HepG2 (cell line): ENCODE measurements at regions not wholly inside any gene's neighbourhood (a gene's known extent, or its start where the extent isn't known, plus 50 kb on each side); places are given as distances from the start of the nearest gene placed in this dataset.

Experiments used
- ATAC-seq: fragments of 200-7000 bp; cut with Tn5 transposase; 3 replicates; pipeline ENCODE4 v1.9.1; 2020; ENCODE audit warnings: mild to moderate bottlenecking, moderate library complexity
- BruUV-seq: library from RNA; stranded (reverse); fragments of 400-500 nt; replicated peaks from 2 replicates; lab custom pipeline; 2021; lab: Mats Ljungman, UMichigan
- CTCF ChIA-PET: fragments of 300-600 bp; formaldehyde crosslinking; extraction: SDS; loops from one replicate; lab custom pipeline; 2021; ENCODE audit warnings: low total read pairs, inconsistent platforms, low intra/inter-chr PET ratio; lab: Yijun Ruan, JAX
- POLR2A ChIA-PET: fragments of 350-600 bp; sonication (Branson Sonifier 250); formaldehyde crosslinking; loops from one replicate; lab custom pipeline; 2020; ENCODE audit warnings: antibody characterized with exemption, inconsistent platforms; lab: Yijun Ruan, JAX
- DNase-seq: peaks from one replicate; pipeline ENCODE4 v3.0.0-alpha.2; 2015; ENCODE audit warnings: low spot score
- FAIRE-seq: peaks from 3 replicates; lab custom pipeline; 2011; peaks lifted over from hg19 to GRCh38; lab: Jason Lieb, UNC
- H2AFZ ChIP-seq: one replicate; pipeline ENCODE4 v1.6.1; 2011; ENCODE audit warnings: low read length, inconsistent platforms
- H3K27ac ChIP-seq: fragments of 300-600 bp; 3 replicates; pipeline ENCODE4 v1.8.0; 2011; ENCODE audit warnings: mixed run types, mild to moderate bottlenecking, mixed read lengths, low read length, inconsistent platforms; ENCODE audit not compliant: insufficient read depth; ENCODE audit errors: extremely low read length
- H3K27me3 ChIP-seq, 2 experiments: fragments of 200-600 bp in 1 of 2; 2 replicates in 1 of 2; 3 replicates in 1 of 2; pipeline versions ENCODE4 v1.6.0 to v1.8.0; 2011; ENCODE audit warnings: low read length in 2 of 2, mild to moderate bottlenecking in 2 of 2, moderate library complexity in 2 of 2, inconsistent platforms in 1 of 2; ENCODE audit not compliant: insufficient read depth in 2 of 2, control insufficient read depth in 1 of 2
- H3K36me3 ChIP-seq, 2 experiments: fragments of 200-600 bp in 1 of 2; replicated peaks in 1 of 2; 2 replicates in 1 of 2; 3 replicates in 1 of 2; pipeline versions ENCODE4 v1.5.1 to v1.8.0; 2011; ENCODE audit warnings: low read length in 2 of 2, inconsistent platforms in 1 of 2; ENCODE audit not compliant: insufficient read depth in 2 of 2, control insufficient read depth in 1 of 2
- H3K4me1 ChIP-seq: 2 replicates; pipeline ENCODE4 v1.5.1; 2012; ENCODE audit warnings: low read length, inconsistent platforms; ENCODE audit not compliant: insufficient read depth
- H3K4me2 ChIP-seq: 2 replicates; pipeline ENCODE4 v1.6.0; 2011; ENCODE audit warnings: low read depth, low read length, inconsistent platforms
- H3K4me3 ChIP-seq, 3 experiments: fragments of 200-600 bp in 1 of 3; sonication (generic), shearing (Covaris generic) in 1 of 3; replicated peaks in 1 of 3; 2 replicates each; pipeline ENCODE4 v1.5.1; 2011 to 2016; ENCODE audit warnings: low read length in 3 of 3, inconsistent platforms in 2 of 3, low read depth in 2 of 3, mild to moderate bottlenecking in 2 of 3, control low read depth in 1 of 3, mixed read lengths in 1 of 3; ENCODE audit not compliant: insufficient read depth in 1 of 3
- H3K79me2 ChIP-seq: one replicate; pipeline ENCODE4 v1.6.1; 2011; ENCODE audit warnings: low read length, inconsistent platforms; ENCODE audit not compliant: insufficient read depth
- H3K9ac ChIP-seq: 2 replicates; pipeline ENCODE4 v1.6.0; 2011; ENCODE audit warnings: mild to moderate bottlenecking, low read depth, low read length, inconsistent platforms; ENCODE audit not compliant: insufficient read depth
- H3K9me3 ChIP-seq: 2 replicates; pipeline ENCODE4 v1.5.1; 2012; ENCODE audit warnings: mild to moderate bottlenecking, low read length
- H4K20me1 ChIP-seq: 2 replicates; pipeline ENCODE4 v1.6.0; 2011; ENCODE audit warnings: inconsistent platforms, mild to moderate bottlenecking, low read length, moderate library complexity; ENCODE audit not compliant: insufficient read depth
- CCDC6 ChIP-seq: sonication (generic); formaldehyde crosslinking; IDR thresholded peaks from 2 replicates; pipeline ENCODE4 v1.8.1; 2022; ENCODE audit warnings: mild to moderate bottlenecking, missing genetic modification reagents, moderate library complexity
- GLI4 ChIP-seq: sonication (generic); formaldehyde crosslinking; IDR thresholded peaks from 2 replicates; pipeline ENCODE4 v1.5.1; 2020; ENCODE audit warnings: missing genetic modification reagents, mild to moderate bottlenecking, moderate library complexity, borderline replicate concordance
- PRDM15 ChIP-seq: sonication (generic); formaldehyde crosslinking; IDR thresholded peaks from 2 replicates; pipeline ENCODE4 v1.4.0; 2020; ENCODE audit warnings: missing genetic modification reagents
- TBL1XR1 ChIP-seq: fragments of 150-350 bp; IDR thresholded peaks from 2 replicates; pipeline ENCODE4 v1.6.1; 2014; ENCODE audit warnings: borderline replicate concordance, low read length; ENCODE audit not compliant: partially characterized antibody
- TEAD2 ChIP-seq: sonication (generic); formaldehyde crosslinking; IDR thresholded peaks from 2 replicates; pipeline ENCODE4 v1.9.0; 2021; ENCODE audit warnings: missing genetic modification reagents
- U2AF1 ChIP-seq: fragments of 200-400 bp; formaldehyde crosslinking; optimal IDR thresholded peaks from 2 replicates; pipeline ENCODE3; 2017; ENCODE audit warnings: mild to moderate bottlenecking, low read depth, low read length
- YEATS4 ChIP-seq: sonication (generic); formaldehyde crosslinking; IDR thresholded peaks from 2 replicates; pipeline ENCODE4 v1.4.0; 2020; ENCODE audit warnings: missing genetic modification reagents, borderline replicate concordance
- ZBTB1 ChIP-seq: sonication (generic); formaldehyde crosslinking; IDR thresholded peaks from 2 replicates; pipeline ENCODE4 v1.4.0; 2020; ENCODE audit warnings: missing genetic modification reagents, borderline replicate concordance
- ZEB1 ChIP-seq: IDR thresholded peaks from 2 replicates; pipeline ENCODE4 v1.6.1; 2012; ENCODE audit warnings: mild to moderate bottlenecking, low read depth, inconsistent platforms; ENCODE audit not compliant: insufficient replicate concordance
- ZMYM3 ChIP-seq: sonication (generic); formaldehyde crosslinking; IDR thresholded peaks from 2 replicates; pipeline ENCODE4 v1.5.1; 2020; ENCODE audit warnings: mild to moderate bottlenecking, missing genetic modification reagents
- ZNF124 ChIP-seq: sonication (generic); formaldehyde crosslinking; IDR thresholded peaks from 2 replicates; pipeline ENCODE4 v1.4.0; 2020; ENCODE audit warnings: missing genetic modification reagents
- ZNF33A ChIP-seq: sonication (generic); formaldehyde crosslinking; IDR thresholded peaks from 2 replicates; pipeline ENCODE4 v1.5.1; 2020; ENCODE audit warnings: missing genetic modification reagents, mild to moderate bottlenecking, moderate library complexity, borderline replicate concordance
- ZNF562 ChIP-seq: sonication (generic); formaldehyde crosslinking; IDR thresholded peaks from 2 replicates; pipeline ENCODE4 v1.8.0; 2022; ENCODE audit warnings: missing genetic modification reagents, borderline replicate concordance
- ZNF878 ChIP-seq: sonication (generic); formaldehyde crosslinking; IDR thresholded peaks from 2 replicates; pipeline ENCODE4 v1.8.1; 2023; ENCODE audit warnings: mild to moderate bottlenecking, missing genetic modification reagents, moderate library complexity
- ZNF879 ChIP-seq: sonication (generic); formaldehyde crosslinking; IDR thresholded peaks from 2 replicates; pipeline ENCODE4 v1.8.1; 2023; ENCODE audit warnings: missing genetic modification reagents
- ZSCAN29 ChIP-seq: sonication (generic); formaldehyde crosslinking; conservative IDR thresholded peaks from 2 replicates; pipeline ENCODE4 v1.4.0; 2020; ENCODE audit warnings: mild to moderate bottlenecking, missing genetic modification reagents
- in situ Hi-C: cut with HindIII; loops from 2 replicates; pipeline ENCODE4 v1.10.0; 2017; ENCODE audit warnings: low pct_unique_long_range_greater_than_20kb; ENCODE audit not compliant: extremely low pct_ligation_motif_present
- intact Hi-C: fragments of 100-400 bp; cut with micrococcal nuclease; formaldehyde crosslinking; loops from one replicate; pipeline ENCODE4 v1.10.0; 2022; ENCODE audit not compliant: unreplicated experiment
- TF ChIP-seq, protein P1 (sequence below): sonication (generic); formaldehyde crosslinking; IDR thresholded peaks from 2 replicates; pipeline ENCODE4 v1.5.0; 2020; ENCODE audit warnings: mild to moderate bottlenecking, low read depth, missing genetic modification reagents, borderline replicate concordance

DNA sequence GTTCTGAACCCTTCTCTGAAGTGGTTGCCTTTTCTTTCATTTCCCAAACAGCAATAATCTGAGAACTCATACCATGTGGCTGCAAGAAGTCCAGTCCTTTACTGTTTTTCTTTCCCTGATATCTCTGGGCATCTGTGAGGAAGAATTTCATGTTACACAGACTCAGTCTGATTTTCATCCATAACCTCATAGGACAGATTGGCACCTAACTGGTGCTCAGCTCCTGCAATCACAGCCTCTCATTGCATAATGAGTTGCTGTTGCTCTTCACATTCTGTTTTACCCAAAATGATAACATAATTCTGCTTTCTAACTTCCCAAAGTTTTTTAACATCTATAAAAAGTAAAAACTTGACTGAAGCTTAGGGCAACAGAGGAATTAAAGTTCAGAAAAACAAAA lies 472.2 kb upstream of the PBX1 start:
- FAIRE-seq: no peak
- Histone ChIP-seq H3K4me3 (no peak overlapping the region), H2AFZ (no peak overlapping the region), H3K27me3 (no peaks in the 10 kb centered on the region), H3K4me1 (no peaks in the 10 kb centered on the region), H3K36me3 (no peaks in the 10 kb centered on the region), H3K9ac (no peak overlapping the region), H3K9me3 (peaks cover 80% of the 10 kb centered on the region), H4K20me1 (no peaks in the 10 kb centered on the region), H3K4me2 (no peak overlapping the region), H3K79me2 (no peaks in the 10 kb centered on the region), H3K27ac (no peak overlapping the region)
- no peak for ATAC-seq
- in situ Hi-C loops: no loop called here
- intact Hi-C loops: no loop called here
- no TSS peak for BruUV-seq
- POLR2A ChIA-PET: no interaction called here
- CTCF ChIA-PET: no interaction called here
- TF ChIP-seq ZBTB1 (CRISPR knock-in tag): no peak
- no peak for TF ChIP-seq ZNF879
- no peak for TF ChIP-seq ZNF124 (CRISPR knock-in tag)
- TF ChIP-seq ZSCAN29 (CRISPR knock-in tag): no peak
- no peak for TF ChIP-seq ZNF33A (CRISPR knock-in tag)
- TF ChIP-seq ZNF562 (CRISPR knock-in tag): no peak
- TF ChIP-seq GLI4 (CRISPR knock-in tag): no peak
- TF ChIP-seq PRDM15: no peak
- TF ChIP-seq YEATS4: no peak
- TF ChIP-seq TBL1XR1: no peak
- no peak for TF ChIP-seq ZMYM3 (CRISPR knock-in tag)
- TF ChIP-seq U2AF1: no peak
- TF ChIP-seq TEAD2 (CRISPR knock-in tag): no peak
- no peak for TF ChIP-seq ZEB1
- TF ChIP-seq, protein P1, sequence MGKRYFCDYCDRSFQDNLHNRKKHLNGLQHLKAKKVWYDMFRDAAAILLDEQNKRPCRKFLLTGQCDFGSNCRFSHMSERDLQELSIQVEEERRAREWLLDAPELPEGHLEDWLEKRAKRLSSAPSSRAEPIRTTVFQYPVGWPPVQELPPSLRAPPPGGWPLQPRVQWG: no peak
- no peak for TF ChIP-seq ZNF878 (CRISPR knock-in tag)
- no peak for TF ChIP-seq CCDC6 (CRISPR knock-in tag)
- DNase-seq: no peak
